CD4-positive, alpha-beta T cell treated with Interleukin-4 for 1 hour (primary cell): ENCODE measurements at regions not wholly inside any gene's neighbourhood (a gene's known extent, or its start where the extent isn't known, plus 50 kb on each side); places are given as distances from the start of the nearest gene placed in this dataset.

Experiments
- DNase-seq, 2 donors: peaks; one replicate each; pipeline ENCODE4 v3.0.0-alpha.2; 2020 to 2022

DNA sequence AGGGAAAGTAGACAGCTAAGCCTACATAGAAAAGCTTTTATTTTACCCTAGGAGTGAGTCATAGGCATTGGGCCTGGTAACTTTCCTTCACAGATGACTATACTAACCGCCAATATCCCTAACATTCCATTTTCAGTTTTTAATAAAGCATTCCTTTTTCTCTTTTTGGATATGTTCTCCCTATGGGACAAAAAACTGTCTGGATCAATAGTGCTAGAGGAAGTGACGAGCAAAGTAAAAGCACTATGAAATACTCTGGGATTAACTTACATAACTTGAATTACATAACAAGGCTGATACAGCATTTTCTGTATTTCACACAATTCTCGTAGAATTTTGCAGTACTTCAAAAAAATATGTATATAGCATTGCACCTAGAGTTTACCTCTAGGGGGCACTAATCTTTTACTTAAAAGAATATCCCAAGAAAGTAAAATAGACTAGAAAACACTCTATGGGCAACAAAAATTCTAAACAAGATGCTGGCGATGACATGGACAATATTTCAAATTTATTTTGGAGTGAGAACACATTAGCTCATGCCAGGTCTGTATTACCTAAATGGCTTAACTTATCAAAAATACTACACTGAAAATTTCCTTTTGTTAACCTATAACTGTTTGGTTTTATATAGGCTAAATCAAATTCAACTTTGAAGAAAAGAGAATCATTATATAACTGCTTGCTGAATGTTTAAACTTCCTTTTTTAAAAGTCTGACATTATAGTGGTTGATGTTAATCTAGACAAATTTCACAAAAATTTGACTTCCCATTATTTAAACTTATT is 66.3 kb upstream of the DST start:
- DNase-seq = peak in 1 of 2 donors; percentile 33

DNA sequence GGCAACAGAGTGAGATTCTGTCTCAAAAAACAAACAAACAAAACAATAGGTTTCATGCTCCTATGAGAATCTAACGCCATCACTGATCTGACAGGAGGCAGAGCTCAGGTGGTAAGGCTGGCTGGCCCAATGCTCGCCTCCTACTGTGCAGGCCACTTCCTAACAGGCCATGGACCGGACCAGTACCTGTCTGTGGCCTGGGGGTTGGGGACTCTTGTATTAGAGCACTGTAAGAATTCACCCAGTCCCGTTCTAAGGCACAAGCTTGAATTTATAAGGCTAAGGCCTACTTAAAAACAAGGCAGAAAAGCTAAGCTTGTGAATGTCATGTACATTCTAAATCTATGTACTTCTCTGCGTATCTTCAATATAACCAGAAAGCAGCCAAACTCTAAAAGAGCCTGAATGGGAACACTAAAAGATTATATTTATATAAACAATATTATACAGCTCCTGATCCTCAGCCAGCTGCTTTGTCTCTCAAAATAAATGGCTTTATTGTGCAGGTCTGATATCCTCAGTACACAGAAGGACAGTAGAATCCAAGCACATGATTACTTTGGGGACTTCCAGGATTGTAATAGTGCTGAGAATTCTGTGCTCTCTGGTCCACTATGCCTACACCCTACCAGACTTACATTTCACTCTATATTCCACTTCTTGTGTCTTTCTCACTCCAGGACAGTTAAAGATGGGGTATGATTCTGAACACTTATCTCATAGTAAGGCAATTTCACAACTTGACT is 64.5 kb upstream of the DST start:
- no peak for DNase-seq

GRCh38 chr6:56699066-56699654 is 56.5 kb upstream of the DST start:
- DNase-seq = peak in 1 of 2 donors; percentile 9

DNA sequence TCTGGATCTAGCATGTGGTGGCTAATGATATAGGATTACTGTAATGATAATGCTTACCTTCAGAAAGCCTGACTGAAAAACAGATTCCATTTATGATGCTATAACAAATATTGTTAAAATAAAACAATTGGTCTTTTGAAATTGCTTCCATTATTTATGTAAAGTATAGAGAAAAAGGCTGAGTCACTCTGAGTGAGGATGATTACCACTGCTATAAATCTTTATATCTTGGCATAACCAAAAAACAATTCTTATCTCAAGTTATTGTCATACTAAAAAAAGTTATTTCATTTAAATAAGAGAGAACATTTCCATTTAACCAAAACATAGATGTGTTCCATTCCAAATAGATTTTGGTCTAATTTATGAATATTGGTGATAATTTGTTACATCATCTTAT is 53.0 kb upstream of the DST start:
- no peak for DNase-seq

DNA sequence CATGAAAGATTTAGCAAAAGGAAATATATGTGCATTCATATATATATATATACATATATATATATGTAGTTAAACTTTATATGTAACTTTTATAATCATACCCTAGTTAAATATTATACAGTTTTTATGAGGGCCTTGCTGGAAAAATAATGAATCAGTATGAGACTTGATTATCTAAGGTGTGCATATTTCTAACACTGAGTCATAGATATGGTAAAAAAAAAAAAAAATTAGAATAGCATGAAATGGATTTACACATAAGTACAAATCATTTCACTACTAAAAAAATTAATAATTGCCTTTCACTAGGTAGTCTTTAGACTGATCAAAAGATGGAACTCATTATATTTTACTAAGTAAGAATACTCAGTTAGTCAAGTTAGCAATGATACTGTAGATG is 51.3 kb upstream of the DST start:
- no peak for DNase-seq

DNA sequence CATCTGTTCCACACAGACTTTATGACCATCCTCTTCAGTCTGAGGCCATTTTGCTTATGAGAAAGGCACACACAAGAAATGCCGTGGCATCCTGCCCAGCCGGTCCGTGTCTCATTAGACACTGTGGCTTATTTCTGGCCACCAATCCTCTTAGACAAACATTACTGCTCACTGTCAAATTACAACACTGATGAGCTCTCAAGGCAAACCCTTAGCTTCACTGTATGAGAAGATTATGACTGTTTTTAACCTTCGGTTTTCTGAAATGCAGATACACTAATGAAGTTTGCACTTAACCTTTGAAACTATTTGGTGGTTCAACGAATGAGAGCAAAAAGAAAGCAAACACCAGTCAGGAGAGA is 50.5 kb upstream of the DST start:
- DNase-seq = no peak

DNA sequence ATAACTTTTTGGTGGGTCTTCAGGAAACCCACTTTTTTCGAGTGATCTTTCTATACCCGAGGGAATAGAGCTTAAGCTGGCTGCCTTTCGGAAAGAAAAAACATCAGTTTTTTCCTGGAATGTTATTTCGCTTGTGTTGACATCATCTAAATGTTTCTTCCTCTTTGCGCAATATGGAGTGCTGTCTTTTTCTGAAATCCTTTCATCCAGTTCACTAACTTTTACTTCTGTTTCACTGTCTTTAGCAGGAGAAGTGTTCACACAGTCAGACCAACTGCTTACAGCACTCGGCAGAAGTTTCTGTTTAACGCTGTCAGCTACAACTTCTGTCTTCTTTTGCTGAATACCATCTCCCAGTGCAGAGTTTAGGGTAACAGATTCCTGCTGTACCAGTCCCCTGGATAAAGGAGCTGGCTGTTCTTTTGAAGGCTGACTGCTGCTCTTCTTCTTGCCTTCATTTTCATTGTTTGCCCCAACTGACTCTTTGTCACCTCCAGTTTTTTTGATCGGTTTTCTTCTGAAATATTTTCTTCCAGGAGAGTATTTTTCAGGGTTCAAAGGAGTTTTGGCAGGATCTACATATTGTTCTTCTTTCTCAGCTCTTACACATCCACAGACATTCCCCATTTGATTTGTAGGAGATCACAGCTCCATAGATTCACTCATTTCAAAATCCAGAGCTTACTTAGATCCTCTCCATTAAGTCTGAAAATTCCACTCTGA is 50.0 kb upstream of the DST start:
- no peak for DNase-seq
